SU-DHL-6 (cell line): ENCODE measurements at regions not wholly inside any gene's neighbourhood (a gene's known extent, or its start where the extent isn't known, plus 50 kb on each side); places are given as distances from the start of the nearest gene placed in this dataset.

Experiments used
- EZH2phosphoT487 ChIP-seq: fragments of 200-600 bp; sonication (generic), shearing (Covaris generic); conservative IDR thresholded peaks from 2 replicates; pipeline ENCODE4 v1.6.1; 2018; ENCODE audit warnings: mild to moderate bottlenecking, antibody characterized with exemption, low read length, moderate library complexity, mixed read lengths
- TF ChIP-seq, protein P1 (sequence below): fragments of 200-600 bp; sonication (generic); IDR thresholded peaks from one replicate; pipeline ENCODE4 v1.5.1; 2017; ENCODE audit warnings: antibody characterized with exemption, mild to moderate bottlenecking, low read length, moderate library complexity; ENCODE audit not compliant: insufficient read depth, poor library complexity, severe bottlenecking

DNA sequence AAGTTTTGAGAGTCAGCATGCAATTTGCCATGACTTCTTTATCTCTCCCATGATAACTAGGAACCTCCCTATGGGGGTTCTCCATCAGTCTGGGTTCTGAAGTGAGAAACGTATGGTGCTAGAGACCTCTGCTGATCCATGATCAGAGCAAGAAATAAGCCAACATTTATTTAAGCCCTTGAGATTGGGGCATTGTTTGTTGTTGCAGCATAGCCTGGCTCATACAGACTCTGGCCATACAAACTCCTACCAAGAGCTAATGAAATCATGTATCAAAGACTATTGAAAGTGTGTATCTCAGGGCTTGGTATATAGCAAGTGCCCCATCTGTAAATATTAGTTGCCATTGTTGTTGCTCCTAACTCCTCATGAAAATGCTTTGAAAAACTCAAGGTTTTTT is 233.9 kb downstream of the MAF start:
- TF ChIP-seq, protein P1, sequence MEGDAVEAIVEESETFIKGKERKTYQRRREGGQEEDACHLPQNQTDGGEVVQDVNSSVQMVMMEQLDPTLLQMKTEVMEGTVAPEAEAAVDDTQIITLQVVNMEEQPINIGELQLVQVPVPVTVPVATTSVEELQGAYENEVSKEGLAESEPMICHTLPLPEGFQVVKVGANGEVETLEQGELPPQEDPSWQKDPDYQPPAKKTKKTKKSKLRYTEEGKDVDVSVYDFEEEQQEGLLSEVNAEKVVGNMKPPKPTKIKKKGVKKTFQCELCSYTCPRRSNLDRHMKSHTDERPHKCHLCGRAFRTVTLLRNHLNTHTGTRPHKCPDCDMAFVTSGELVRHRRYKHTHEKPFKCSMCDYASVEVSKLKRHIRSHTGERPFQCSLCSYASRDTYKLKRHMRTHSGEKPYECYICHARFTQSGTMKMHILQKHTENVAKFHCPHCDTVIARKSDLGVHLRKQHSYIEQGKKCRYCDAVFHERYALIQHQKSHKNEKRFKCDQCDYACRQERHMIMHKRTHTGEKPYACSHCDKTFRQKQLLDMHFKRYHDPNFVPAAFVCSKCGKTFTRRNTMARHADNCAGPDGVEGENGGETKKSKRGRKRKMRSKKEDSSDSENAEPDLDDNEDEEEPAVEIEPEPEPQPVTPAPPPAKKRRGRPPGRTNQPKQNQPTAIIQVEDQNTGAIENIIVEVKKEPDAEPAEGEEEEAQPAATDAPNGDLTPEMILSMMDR, result no peak
- no peak for TF ChIP-seq EZH2phosphoT487
